GM06990 (cell line): ENCODE measurements at regions not wholly inside any gene's neighbourhood (a gene's known extent, or its start where the extent isn't known, plus 50 kb on each side); places are given as distances from the start of the nearest gene placed in this dataset.

ENCODE experiments used
- DNase-seq: peaks from one replicate; pipeline ENCODE4 v3.0.0-alpha.2; 2011; ENCODE audit not compliant: insufficient read length; ENCODE audit errors: extremely low read depth
- H3K27me3 ChIP-seq: replicated peaks from 2 replicates; pipeline ENCODE4 v1.6.0; 2011; ENCODE audit warnings: low read length; ENCODE audit not compliant: control insufficient read depth, insufficient read depth
- H3K36me3 ChIP-seq: 2 replicates; pipeline ENCODE4 v1.5.1; 2011; ENCODE audit warnings: low read length; ENCODE audit not compliant: control insufficient read depth, insufficient read depth
- H3K4me3 ChIP-seq: replicated peaks from 2 replicates; pipeline ENCODE4 v1.5.1; 2011; ENCODE audit warnings: low read depth, mild to moderate bottlenecking, control low read depth, low read length
- CTCF ChIP-seq: IDR thresholded peaks from 2 replicates; pipeline ENCODE4 v1.5.1; 2011; ENCODE audit warnings: low read length, control low read depth, mild to moderate bottlenecking, inconsistent platforms; ENCODE audit not compliant: insufficient read depth, poor library complexity, severe bottlenecking

- Histone ChIP-seq H3K4me3 (no peak overlapping the region), H3K36me3 (no peaks in the 10 kb centered on the region), H3K27me3 (no peaks in the 10 kb centered on the region)
- no peak for DNase-seq
- TF ChIP-seq CTCF = no peak
Observed at GRCh38 chr6:145073811-145074210, 661.5 kb downstream of the EPM2A start.

GRCh38 chr6:145074805-145075204, 660.5 kb downstream of the EPM2A start:
- Histone ChIP-seq H3K36me3 (no peaks in the 10 kb centered on the region), H3K4me3 (no peak overlapping the region), H3K27me3 (no peaks in the 10 kb centered on the region)
- DNase-seq = no peak
- TF ChIP-seq CTCF = no peak

GRCh38 chr6:145075425-145075824, 659.9 kb downstream of the EPM2A start:
- no peaks in the 10 kb centered on the region for H3K36me3 ChIP-seq
- no peaks in the 10 kb centered on the region for H3K27me3 ChIP-seq
- no peak for TF ChIP-seq CTCF
- no peak overlapping the region for H3K4me3 ChIP-seq
- DNase-seq = no peak

- TF ChIP-seq CTCF = no peak
- H3K36me3 ChIP-seq = no peaks in the 10 kb centered on the region
- H3K4me3 ChIP-seq = no peak overlapping the region
Observed at GRCh38 chr6:145076115-145076841, 659.0 kb downstream of the EPM2A start.

GRCh38 chr6:145077382-145077781, 657.9 kb downstream of the EPM2A start:
- no peak for TF ChIP-seq CTCF
- no peak for DNase-seq

More at GRCh38 chr6:145076115-145076841, 659.0 kb downstream of the EPM2A start:
- no peak for DNase-seq
- H3K27me3 ChIP-seq = no peaks in the 10 kb centered on the region

GRCh38 chr6:145080651-145081050, 654.7 kb downstream of the EPM2A start:
- no peak for TF ChIP-seq CTCF
- Histone ChIP-seq H3K4me3 (no peak overlapping the region), H3K27me3 (no peaks in the 10 kb centered on the region), H3K36me3 (no peaks in the 10 kb centered on the region)
- DNase-seq = no peak

More at GRCh38 chr6:145077382-145077781, 657.9 kb downstream of the EPM2A start:
- no peak overlapping the region for H3K4me3 ChIP-seq
- H3K36me3 ChIP-seq = no peaks in the 10 kb centered on the region
- H3K27me3 ChIP-seq = no peaks in the 10 kb centered on the region
